A673 (cell line): ENCODE measurements at regions not wholly inside any gene's neighbourhood (a gene's known extent, or its start where the extent isn't known, plus 50 kb on each side); places are given as distances from the start of the nearest gene placed in this dataset.
"Not testable (repeated sequence)": the region's sequence is repeated elsewhere in the genome, so short reads cannot be mapped to it uniquely, and the experiment has no call there.

ENCODE experiments used
- BruUV-seq: library from RNA; stranded (reverse); fragments of 400-500 nt; replicated peaks from 2 replicates; lab custom pipeline; 2021; lab: Mats Ljungman, UMichigan
- CTCF ChIA-PET: fragments of 300-600 bp; sonication (Branson Sonifier 250); formaldehyde crosslinking; loops from one replicate; lab custom pipeline; 2022; ENCODE audit warnings: antibody characterized with exemption; lab: Charles Lee
- POLR2A ChIA-PET: fragments of 300-600 bp; sonication (Branson Sonifier 250); formaldehyde crosslinking; loops from one replicate; lab custom pipeline; 2022; ENCODE audit warnings: antibody characterized with exemption; ENCODE audit not compliant: low non-redundant PET; lab: Charles Lee
- DNase-seq: peaks from one replicate; pipeline ENCODE4 v3.0.0-alpha.2; 2015; ENCODE audit warnings: low spot score
- H3K27ac ChIP-seq: fragments of 200-600 bp; sonication (generic); 2 replicates; pipeline ENCODE4 v1.5.1; 2016; ENCODE audit warnings: mixed run types, low read depth, mild to moderate bottlenecking, mixed read lengths, antibody characterized with exemption, low read length; ENCODE audit not compliant: poor library complexity, severe bottlenecking
- H3K27me3 ChIP-seq: fragments of 200-600 bp; sonication (generic); replicated peaks from 2 replicates; pipeline ENCODE4 v1.6.1; 2017; ENCODE audit warnings: mixed run types, low read depth, mild to moderate bottlenecking, mixed read lengths, antibody characterized with exemption, low read length; ENCODE audit not compliant: insufficient read depth, poor library complexity
- H3K36me3 ChIP-seq: fragments of 200-600 bp; sonication (generic); 2 replicates; pipeline ENCODE4 v1.6.1; 2016; ENCODE audit warnings: mixed run types, mild to moderate bottlenecking, mixed read lengths, antibody characterized with exemption, low read length; ENCODE audit not compliant: insufficient read depth, poor library complexity, severe bottlenecking
- H3K4me1 ChIP-seq: fragments of 200-600 bp; sonication (generic); 2 replicates; pipeline ENCODE4 v1.6.1; 2017; ENCODE audit warnings: mixed run types, mild to moderate bottlenecking, mixed read lengths, antibody characterized with exemption, low read length; ENCODE audit not compliant: insufficient read depth, poor library complexity, severe bottlenecking
- H3K4me3 ChIP-seq: fragments of 200-600 bp; sonication (generic); 2 replicates; pipeline ENCODE4 v1.5.1; 2016; ENCODE audit warnings: low read depth, mixed run types, mild to moderate bottlenecking, mixed read lengths, low read length; ENCODE audit not compliant: poor library complexity, severe bottlenecking
- H3K9me3 ChIP-seq: fragments of 200-600 bp; sonication (generic); 2 replicates; pipeline ENCODE4 v1.6.1; 2016; ENCODE audit warnings: mixed run types, low read depth, mild to moderate bottlenecking, mixed read lengths, antibody characterized with exemption, low read length; ENCODE audit not compliant: poor library complexity, severe bottlenecking
- EZH2 ChIP-seq: fragments of 200-600 bp; sonication (generic); IDR thresholded peaks from 2 replicates; pipeline ENCODE4 v1.6.1; 2017; ENCODE audit warnings: borderline replicate concordance, low read depth, mild to moderate bottlenecking, mixed read lengths, antibody characterized with exemption, low read length; ENCODE audit not compliant: poor library complexity, severe bottlenecking
- intact Hi-C: fragments of 100-400 bp; cut with micrococcal nuclease; formaldehyde crosslinking; loops from one replicate; pipeline ENCODE4 v1.10.0; 2022; ENCODE audit not compliant: unreplicated experiment
- TF ChIP-seq, protein P1 (sequence below): fragments of 300-800, 200-600 bp; sonication (generic); conservative IDR thresholded peaks from 2 replicates; pipeline ENCODE4 v1.5.1; 2017; ENCODE audit warnings: low read depth, mild to moderate bottlenecking, antibody characterized with exemption, low read length, moderate library complexity, mixed read lengths

- Histone ChIP-seq H3K4me3 (no peak overlapping the region), H3K36me3 (no peaks in the 10 kb centered on the region), H3K27me3 (no peaks in the 10 kb centered on the region), H3K27ac (no peak overlapping the region), H3K4me1 (no peaks in the 10 kb centered on the region), H3K9me3 (no peaks in the 10 kb centered on the region)
- TF ChIP-seq, protein P1, sequence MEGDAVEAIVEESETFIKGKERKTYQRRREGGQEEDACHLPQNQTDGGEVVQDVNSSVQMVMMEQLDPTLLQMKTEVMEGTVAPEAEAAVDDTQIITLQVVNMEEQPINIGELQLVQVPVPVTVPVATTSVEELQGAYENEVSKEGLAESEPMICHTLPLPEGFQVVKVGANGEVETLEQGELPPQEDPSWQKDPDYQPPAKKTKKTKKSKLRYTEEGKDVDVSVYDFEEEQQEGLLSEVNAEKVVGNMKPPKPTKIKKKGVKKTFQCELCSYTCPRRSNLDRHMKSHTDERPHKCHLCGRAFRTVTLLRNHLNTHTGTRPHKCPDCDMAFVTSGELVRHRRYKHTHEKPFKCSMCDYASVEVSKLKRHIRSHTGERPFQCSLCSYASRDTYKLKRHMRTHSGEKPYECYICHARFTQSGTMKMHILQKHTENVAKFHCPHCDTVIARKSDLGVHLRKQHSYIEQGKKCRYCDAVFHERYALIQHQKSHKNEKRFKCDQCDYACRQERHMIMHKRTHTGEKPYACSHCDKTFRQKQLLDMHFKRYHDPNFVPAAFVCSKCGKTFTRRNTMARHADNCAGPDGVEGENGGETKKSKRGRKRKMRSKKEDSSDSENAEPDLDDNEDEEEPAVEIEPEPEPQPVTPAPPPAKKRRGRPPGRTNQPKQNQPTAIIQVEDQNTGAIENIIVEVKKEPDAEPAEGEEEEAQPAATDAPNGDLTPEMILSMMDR: no peak
- TF ChIP-seq EZH2: no peak
- no TSS peak for BruUV-seq
- intact Hi-C loops: no loop called here
- ChIA-PET POLR2A (no interaction called here), CTCF (no interaction called here)
- no peak for DNase-seq
Observed at GRCh38 chr1:76697361-76697760, 169.9 kb upstream of the ST6GALNAC5 start.

- H3K9me3 ChIP-seq, H3K27me3 ChIP-seq, CTCF ChIA-PET, H3K4me3 ChIP-seq, H3K4me1 ChIP-seq, H3K27ac ChIP-seq, H3K36me3 ChIP-seq, DNase-seq, BruUV-seq, POLR2A ChIA-PET, intact Hi-C loops: not testable (repeated sequence)
Observed at GRCh38 chr1:76699646-76700045, 167.6 kb upstream of the ST6GALNAC5 start.

GRCh38 chr1:76700200-76700599 lies 167.1 kb upstream of the ST6GALNAC5 start:
- CTCF ChIA-PET, H3K4me1 ChIP-seq, intact Hi-C loops, H3K27me3 ChIP-seq, H3K4me3 ChIP-seq, H3K9me3 ChIP-seq, BruUV-seq, H3K27ac ChIP-seq, POLR2A ChIA-PET, H3K36me3 ChIP-seq, DNase-seq: not testable (repeated sequence)

- Histone ChIP-seq H3K4me3 (no peak overlapping the region), H3K4me1 (no peaks in the 10 kb centered on the region), H3K27ac (no peak overlapping the region), H3K36me3 (no peaks in the 10 kb centered on the region), H3K27me3 (peaks cover 16% of the 10 kb centered on the region), H3K9me3 (no peaks in the 10 kb centered on the region)
- intact Hi-C loops: no loop called here
- CTCF ChIA-PET: no interaction called here
- POLR2A ChIA-PET: no interaction called here
- no peak for DNase-seq
- BruUV-seq: no TSS peak
- TF ChIP-seq, protein P1: no peak
- TF ChIP-seq EZH2: no peak
Observed at GRCh38 chr1:76705560-76705959, 161.7 kb upstream of the ST6GALNAC5 start.
